HEK293 (cell line): ENCODE measurements at regions not wholly inside any gene's neighbourhood (a gene's known extent, or its start where the extent isn't known, plus 50 kb on each side); places are given as distances from the start of the nearest gene placed in this dataset.

Experiments used
- CTCF ChIA-PET: fragments of 350-600 bp; formaldehyde crosslinking; extraction: SDS; loops from one replicate; lab custom pipeline; 2021; ENCODE audit warnings: antibody characterized with exemption; lab: Yijun Ruan, JAX
- POLR2A ChIA-PET: fragments of 300-600 bp; formaldehyde crosslinking; extraction: SDS; loops from one replicate; lab custom pipeline; 2020; ENCODE audit warnings: antibody characterized with exemption, inconsistent platforms; lab: Yijun Ruan, JAX
- H3K27ac ChIP-seq: fragments of 200-500 bp; sonication (Bioruptor generic); 2 replicates; pipeline ENCODE4 v1.5.1; 2014; ENCODE audit warnings: low read depth, low read length, control low read depth, inconsistent platforms; ENCODE audit errors: extremely low read depth
- H3K36me3 ChIP-seq, 2 experiments: fragments of 200-500 bp in 1 of 2; sonication (Bioruptor generic) in 1 of 2; 1 replicate in 1 of 2; 2 replicates in 1 of 2; pipeline ENCODE4 v1.5.1; 2014 to 2017; ENCODE audit warnings: inconsistent platforms in 2 of 2, low read length in 2 of 2; ENCODE audit not compliant: control insufficient read depth in 2 of 2, insufficient read depth in 1 of 2
- H3K4me1 ChIP-seq: fragments of 200-500 bp; sonication (Bioruptor generic); 2 replicates; pipeline ENCODE4 v1.5.1; 2014; ENCODE audit warnings: mild to moderate bottlenecking, low read length, inconsistent platforms; ENCODE audit not compliant: control insufficient read depth, insufficient read depth
- H3K4me3 ChIP-seq: 2 replicates; pipeline ENCODE4 v1.5.1; 2011; ENCODE audit warnings: low read depth, mild to moderate bottlenecking, control low read depth, low read length, moderate library complexity
- H3K9me3 ChIP-seq: fragments of 200-500 bp; sonication (Bioruptor generic); 2 replicates; pipeline ENCODE4 v1.5.1; 2014; ENCODE audit warnings: low read depth, low read length, inconsistent platforms; ENCODE audit not compliant: control insufficient read depth, insufficient read depth
- GLIS1 ChIP-seq: fragments of 450-650 bp; formaldehyde crosslinking; IDR thresholded peaks from 2 replicates; pipeline ENCODE4 v1.5.1; 2016; ENCODE audit warnings: missing biosample characterization, missing genetic modification characterization
- GLIS2 ChIP-seq: fragments of 450-650 bp; formaldehyde crosslinking; IDR thresholded peaks from 2 replicates; pipeline ENCODE4 v1.5.1; 2016; ENCODE audit warnings: missing biosample characterization, missing genetic modification characterization
- HOXD13 ChIP-seq: sonication (generic); formaldehyde crosslinking; IDR thresholded peaks from 2 replicates; pipeline ENCODE4 v1.8.0; 2022; ENCODE audit warnings: missing genetic modification reagents, borderline replicate concordance
- IKZF3 ChIP-seq: fragments of 450-650 bp; IDR thresholded peaks from 2 replicates; pipeline ENCODE4 v1.5.0; 2018; ENCODE audit warnings: missing biosample characterization, mild to moderate bottlenecking, missing genetic modification characterization, moderate library complexity
- SCRT1 ChIP-seq: fragments of 450-650 bp; formaldehyde crosslinking; IDR thresholded peaks from 2 replicates; pipeline ENCODE4 v1.5.1; 2016; ENCODE audit warnings: missing biosample characterization, missing genetic modification characterization, borderline replicate concordance
- TRIM28 ChIP-seq: IDR thresholded peaks from 2 replicates; pipeline ENCODE4 v1.6.1; 2011; ENCODE audit warnings: low read length, control low read depth, borderline replicate concordance
- ZBTB21 ChIP-seq: fragments of 450-650 bp; formaldehyde crosslinking; IDR thresholded peaks from 2 replicates; pipeline ENCODE4 v1.5.1; 2017; ENCODE audit warnings: missing biosample characterization, missing genetic modification characterization
- ZBTB7A ChIP-seq: fragments of 450-650 bp; formaldehyde crosslinking; IDR thresholded peaks from 2 replicates; pipeline ENCODE4 v1.5.1; 2016; ENCODE audit warnings: low read depth, missing biosample characterization, missing genetic modification characterization
- ZIC2 ChIP-seq: fragments of 450-650 bp; formaldehyde crosslinking; IDR thresholded peaks from 2 replicates; pipeline ENCODE4 v1.5.1; 2016; ENCODE audit warnings: missing biosample characterization, missing genetic modification characterization
- ZNF112 ChIP-seq: fragments of 450-650 bp; formaldehyde crosslinking; IDR thresholded peaks from 2 replicates; pipeline ENCODE4 v1.5.0; 2017; ENCODE audit warnings: missing biosample characterization, missing genetic modification characterization
- ZNF175 ChIP-seq: fragments of 450-650 bp; formaldehyde crosslinking; IDR thresholded peaks from 2 replicates; pipeline ENCODE4 v1.5.1; 2016; ENCODE audit warnings: missing biosample characterization, missing genetic modification characterization
- ZNF211 ChIP-seq: fragments of 450-650 bp; formaldehyde crosslinking; IDR thresholded peaks from 2 replicates; pipeline ENCODE4 v1.5.1; 2016; ENCODE audit warnings: low read depth, missing biosample characterization, missing genetic modification characterization
- ZNF223 ChIP-seq: fragments of 450-650 bp; formaldehyde crosslinking; IDR thresholded peaks from 2 replicates; pipeline ENCODE4 v1.5.1; 2016; ENCODE audit warnings: missing biosample characterization, missing genetic modification characterization
- ZNF596 ChIP-seq: fragments of 450-650 bp; IDR thresholded peaks from 2 replicates; pipeline ENCODE4 v1.5.0; 2018; ENCODE audit warnings: missing biosample characterization, mild to moderate bottlenecking, missing genetic modification characterization, moderate library complexity
- TF ChIP-seq, protein P1 (sequence below): fragments of 450-650 bp; formaldehyde crosslinking; IDR thresholded peaks from 2 replicates; pipeline ENCODE4 v1.5.1; 2016; ENCODE audit warnings: missing biosample characterization, missing genetic modification characterization
- TF ChIP-seq, protein P2 (sequence below): fragments of 450-650 bp; formaldehyde crosslinking; IDR thresholded peaks from 2 replicates; pipeline ENCODE4 v1.5.1; 2016; ENCODE audit warnings: missing biosample characterization, missing genetic modification characterization
- TF ChIP-seq, protein P3 (sequence below): fragments of 450-650 bp; formaldehyde crosslinking; IDR thresholded peaks from 2 replicates; pipeline ENCODE4 v1.5.1; 2016; ENCODE audit warnings: missing biosample characterization, missing genetic modification characterization, borderline replicate concordance
- TF ChIP-seq, protein P4 (sequence below): fragments of 450-650 bp; formaldehyde crosslinking; IDR thresholded peaks from 2 replicates; pipeline ENCODE4 v1.5.1; 2016; ENCODE audit warnings: missing biosample characterization, missing genetic modification characterization
- TF ChIP-seq, protein P5 (sequence below): fragments of 450-650 bp; formaldehyde crosslinking; IDR thresholded peaks from 2 replicates; pipeline ENCODE4 v1.5.1; 2016; ENCODE audit warnings: missing biosample characterization, missing genetic modification characterization

DNA sequence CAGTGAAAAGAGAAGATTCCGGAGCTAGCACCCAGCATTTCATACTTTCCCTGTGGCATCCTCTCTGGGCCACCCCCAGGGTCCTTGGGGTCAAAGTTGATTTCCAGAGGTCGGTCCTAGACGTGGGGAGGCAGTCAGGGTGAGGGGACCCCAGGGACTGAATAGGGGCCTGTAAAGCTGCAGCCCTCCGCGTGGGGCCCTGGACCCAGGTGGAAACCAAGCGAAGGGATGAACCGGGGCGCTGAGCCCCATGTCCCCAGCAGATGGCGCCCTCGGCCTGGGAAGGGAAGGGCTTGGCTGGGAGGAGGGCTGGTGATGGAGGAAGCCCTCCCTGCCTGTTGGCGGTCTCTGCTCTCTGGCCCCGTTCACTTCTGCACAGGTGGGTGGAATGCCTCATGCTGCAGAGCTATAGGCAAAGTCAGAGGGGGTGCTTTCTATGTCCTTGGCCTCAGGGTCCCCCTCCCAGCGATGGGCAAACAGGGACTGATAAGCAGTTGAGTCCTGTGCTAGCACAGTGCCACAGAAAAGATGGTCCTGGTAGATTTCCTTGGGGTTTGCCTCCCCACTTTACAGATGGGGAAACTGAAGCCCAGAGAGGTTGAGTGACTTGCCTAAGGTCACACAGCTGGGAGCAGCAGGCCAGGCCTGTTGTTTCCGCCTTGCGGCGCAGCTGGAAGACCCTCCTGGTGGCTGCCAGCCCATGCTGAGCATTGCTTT, 163.4 kb upstream of the CIBAR2 start (continued):
- TF ChIP-seq, protein P1, sequence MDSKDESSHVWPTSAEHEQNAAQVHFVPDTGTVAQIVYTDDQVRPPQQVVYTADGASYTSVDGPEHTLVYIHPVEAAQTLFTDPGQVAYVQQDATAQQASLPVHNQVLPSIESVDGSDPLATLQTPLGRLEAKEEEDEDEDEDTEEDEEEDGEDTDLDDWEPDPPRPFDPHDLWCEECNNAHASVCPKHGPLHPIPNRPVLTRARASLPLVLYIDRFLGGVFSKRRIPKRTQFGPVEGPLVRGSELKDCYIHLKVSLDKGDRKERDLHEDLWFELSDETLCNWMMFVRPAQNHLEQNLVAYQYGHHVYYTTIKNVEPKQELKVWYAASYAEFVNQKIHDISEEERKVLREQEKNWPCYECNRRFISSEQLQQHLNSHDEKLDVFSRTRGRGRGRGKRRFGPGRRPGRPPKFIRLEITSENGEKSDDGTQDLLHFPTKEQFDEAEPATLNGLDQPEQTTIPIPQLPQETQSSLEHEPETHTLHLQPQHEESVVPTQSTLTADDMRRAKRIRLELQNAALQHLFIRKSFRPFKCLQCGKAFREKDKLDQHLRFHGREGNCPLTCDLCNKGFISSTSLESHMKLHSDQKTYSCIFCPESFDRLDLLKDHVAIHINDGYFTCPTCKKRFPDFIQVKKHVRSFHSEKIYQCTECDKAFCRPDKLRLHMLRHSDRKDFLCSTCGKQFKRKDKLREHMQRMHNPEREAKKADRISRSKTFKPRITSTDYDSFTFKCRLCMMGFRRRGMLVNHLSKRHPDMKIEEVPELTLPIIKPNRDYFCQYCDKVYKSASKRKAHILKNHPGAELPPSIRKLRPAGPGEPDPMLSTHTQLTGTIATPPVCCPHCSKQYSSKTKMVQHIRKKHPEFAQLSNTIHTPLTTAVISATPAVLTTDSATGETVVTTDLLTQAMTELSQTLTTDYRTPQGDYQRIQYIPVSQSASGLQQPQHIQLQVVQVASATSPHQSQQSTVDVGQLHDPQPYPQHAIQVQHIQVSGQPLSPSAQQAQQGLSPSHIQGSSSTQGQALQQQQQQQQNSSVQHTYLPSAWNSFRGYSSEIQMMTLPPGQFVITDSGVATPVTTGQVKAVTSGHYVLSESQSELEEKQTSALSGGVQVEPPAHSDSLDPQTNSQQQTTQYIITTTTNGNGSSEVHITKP (tag by site-specific recombination): 0 out of 2 replicates have a peak, but pooled peaks have one; percentile 11
- TF ChIP-seq GLIS1 (tag by site-specific recombination): peak; percentile 20; the same call in 1 of the 2 replicates
- TF ChIP-seq, protein P2, sequence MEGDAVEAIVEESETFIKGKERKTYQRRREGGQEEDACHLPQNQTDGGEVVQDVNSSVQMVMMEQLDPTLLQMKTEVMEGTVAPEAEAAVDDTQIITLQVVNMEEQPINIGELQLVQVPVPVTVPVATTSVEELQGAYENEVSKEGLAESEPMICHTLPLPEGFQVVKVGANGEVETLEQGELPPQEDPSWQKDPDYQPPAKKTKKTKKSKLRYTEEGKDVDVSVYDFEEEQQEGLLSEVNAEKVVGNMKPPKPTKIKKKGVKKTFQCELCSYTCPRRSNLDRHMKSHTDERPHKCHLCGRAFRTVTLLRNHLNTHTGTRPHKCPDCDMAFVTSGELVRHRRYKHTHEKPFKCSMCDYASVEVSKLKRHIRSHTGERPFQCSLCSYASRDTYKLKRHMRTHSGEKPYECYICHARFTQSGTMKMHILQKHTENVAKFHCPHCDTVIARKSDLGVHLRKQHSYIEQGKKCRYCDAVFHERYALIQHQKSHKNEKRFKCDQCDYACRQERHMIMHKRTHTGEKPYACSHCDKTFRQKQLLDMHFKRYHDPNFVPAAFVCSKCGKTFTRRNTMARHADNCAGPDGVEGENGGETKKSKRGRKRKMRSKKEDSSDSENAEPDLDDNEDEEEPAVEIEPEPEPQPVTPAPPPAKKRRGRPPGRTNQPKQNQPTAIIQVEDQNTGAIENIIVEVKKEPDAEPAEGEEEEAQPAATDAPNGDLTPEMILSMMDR: peak; percentile 90
- peak; percentile 35; the same call in 1 of the 2 replicates for TF ChIP-seq GLIS2
- TF ChIP-seq ZIC2 (tag by site-specific recombination): 0 out of 2 replicates have a peak, but pooled peaks have one; percentile 10

DNA sequence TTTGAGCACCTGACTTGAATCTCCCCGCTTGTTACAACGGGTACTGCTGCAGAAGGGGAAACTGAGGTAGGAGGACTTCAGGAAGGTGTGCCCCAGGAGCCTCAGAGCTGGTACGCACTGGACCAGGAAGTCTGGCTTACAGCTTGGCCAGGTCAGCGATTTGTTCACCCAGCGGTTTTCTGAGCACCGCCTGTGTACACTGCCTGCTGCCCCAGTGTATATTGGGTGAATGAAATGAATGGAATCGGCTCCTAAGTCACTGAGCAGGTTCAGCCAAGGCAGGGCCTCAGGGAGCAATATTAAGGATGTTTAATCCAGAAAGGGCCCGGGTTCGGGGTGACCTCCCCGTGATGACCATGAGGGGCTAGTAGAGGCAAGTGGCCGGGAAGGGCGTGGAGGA, 164.0 kb upstream of the CIBAR2 start:
- POLR2A ChIA-PET: interaction anchor here (0.6 kb wide), 1 partner anchor 9 kb away, joined by 3 read pairs; no protein-coding TSS in a partner anchor

More for the DNA sequence above, 164.0 kb upstream of the CIBAR2 start:
- Histone ChIP-seq H3K9me3 (no peaks in the 10 kb centered on the region), H3K36me3 (no peaks in the 10 kb centered on the region), H3K4me1 (no peaks in the 10 kb centered on the region), H3K27ac (no peak overlapping the region), H3K4me3 (no peak overlapping the region)
- TF ChIP-seq, protein P3, sequence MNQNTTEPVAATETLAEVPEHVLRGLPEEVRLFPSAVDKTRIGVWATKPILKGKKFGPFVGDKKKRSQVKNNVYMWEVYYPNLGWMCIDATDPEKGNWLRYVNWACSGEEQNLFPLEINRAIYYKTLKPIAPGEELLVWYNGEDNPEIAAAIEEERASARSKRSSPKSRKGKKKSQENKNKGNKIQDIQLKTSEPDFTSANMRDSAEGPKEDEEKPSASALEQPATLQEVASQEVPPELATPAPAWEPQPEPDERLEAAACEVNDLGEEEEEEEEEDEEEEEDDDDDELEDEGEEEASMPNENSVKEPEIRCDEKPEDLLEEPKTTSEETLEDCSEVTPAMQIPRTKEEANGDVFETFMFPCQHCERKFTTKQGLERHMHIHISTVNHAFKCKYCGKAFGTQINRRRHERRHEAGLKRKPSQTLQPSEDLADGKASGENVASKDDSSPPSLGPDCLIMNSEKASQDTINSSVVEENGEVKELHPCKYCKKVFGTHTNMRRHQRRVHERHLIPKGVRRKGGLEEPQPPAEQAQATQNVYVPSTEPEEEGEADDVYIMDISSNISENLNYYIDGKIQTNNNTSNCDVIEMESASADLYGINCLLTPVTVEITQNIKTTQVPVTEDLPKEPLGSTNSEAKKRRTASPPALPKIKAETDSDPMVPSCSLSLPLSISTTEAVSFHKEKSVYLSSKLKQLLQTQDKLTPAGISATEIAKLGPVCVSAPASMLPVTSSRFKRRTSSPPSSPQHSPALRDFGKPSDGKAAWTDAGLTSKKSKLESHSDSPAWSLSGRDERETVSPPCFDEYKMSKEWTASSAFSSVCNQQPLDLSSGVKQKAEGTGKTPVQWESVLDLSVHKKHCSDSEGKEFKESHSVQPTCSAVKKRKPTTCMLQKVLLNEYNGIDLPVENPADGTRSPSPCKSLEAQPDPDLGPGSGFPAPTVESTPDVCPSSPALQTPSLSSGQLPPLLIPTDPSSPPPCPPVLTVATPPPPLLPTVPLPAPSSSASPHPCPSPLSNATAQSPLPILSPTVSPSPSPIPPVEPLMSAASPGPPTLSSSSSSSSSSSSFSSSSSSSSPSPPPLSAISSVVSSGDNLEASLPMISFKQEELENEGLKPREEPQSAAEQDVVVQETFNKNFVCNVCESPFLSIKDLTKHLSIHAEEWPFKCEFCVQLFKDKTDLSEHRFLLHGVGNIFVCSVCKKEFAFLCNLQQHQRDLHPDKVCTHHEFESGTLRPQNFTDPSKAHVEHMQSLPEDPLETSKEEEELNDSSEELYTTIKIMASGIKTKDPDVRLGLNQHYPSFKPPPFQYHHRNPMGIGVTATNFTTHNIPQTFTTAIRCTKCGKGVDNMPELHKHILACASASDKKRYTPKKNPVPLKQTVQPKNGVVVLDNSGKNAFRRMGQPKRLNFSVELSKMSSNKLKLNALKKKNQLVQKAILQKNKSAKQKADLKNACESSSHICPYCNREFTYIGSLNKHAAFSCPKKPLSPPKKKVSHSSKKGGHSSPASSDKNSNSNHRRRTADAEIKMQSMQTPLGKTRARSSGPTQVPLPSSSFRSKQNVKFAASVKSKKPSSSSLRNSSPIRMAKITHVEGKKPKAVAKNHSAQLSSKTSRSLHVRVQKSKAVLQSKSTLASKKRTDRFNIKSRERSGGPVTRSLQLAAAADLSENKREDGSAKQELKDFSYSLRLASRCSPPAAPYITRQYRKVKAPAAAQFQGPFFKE: no peak
- TF ChIP-seq ZIC2 (tag by site-specific recombination) (no peak), HOXD13 (no peak), TRIM28 (no peak), IKZF3 (tag by site-specific recombination) (no peak), ZNF175 (no peak), ZBTB21 (tag by site-specific recombination) (no peak), ZNF596 (tag by site-specific recombination) (no peak), ZNF223 (tag by site-specific recombination) (no peak), ZNF211 (tag by site-specific recombination) (no peak), SCRT1 (tag by site-specific recombination) (no peak), ZBTB7A (tag by site-specific recombination) (no peak), ZNF112 (tag by site-specific recombination) (no peak)
- TF ChIP-seq, protein P4, sequence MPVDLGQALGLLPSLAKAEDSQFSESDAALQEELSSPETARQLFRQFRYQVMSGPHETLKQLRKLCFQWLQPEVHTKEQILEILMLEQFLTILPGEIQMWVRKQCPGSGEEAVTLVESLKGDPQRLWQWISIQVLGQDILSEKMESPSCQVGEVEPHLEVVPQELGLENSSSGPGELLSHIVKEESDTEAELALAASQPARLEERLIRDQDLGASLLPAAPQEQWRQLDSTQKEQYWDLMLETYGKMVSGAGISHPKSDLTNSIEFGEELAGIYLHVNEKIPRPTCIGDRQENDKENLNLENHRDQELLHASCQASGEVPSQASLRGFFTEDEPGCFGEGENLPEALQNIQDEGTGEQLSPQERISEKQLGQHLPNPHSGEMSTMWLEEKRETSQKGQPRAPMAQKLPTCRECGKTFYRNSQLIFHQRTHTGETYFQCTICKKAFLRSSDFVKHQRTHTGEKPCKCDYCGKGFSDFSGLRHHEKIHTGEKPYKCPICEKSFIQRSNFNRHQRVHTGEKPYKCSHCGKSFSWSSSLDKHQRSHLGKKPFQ (tag by site-specific recombination): no peak
- TF ChIP-seq, protein P5, sequence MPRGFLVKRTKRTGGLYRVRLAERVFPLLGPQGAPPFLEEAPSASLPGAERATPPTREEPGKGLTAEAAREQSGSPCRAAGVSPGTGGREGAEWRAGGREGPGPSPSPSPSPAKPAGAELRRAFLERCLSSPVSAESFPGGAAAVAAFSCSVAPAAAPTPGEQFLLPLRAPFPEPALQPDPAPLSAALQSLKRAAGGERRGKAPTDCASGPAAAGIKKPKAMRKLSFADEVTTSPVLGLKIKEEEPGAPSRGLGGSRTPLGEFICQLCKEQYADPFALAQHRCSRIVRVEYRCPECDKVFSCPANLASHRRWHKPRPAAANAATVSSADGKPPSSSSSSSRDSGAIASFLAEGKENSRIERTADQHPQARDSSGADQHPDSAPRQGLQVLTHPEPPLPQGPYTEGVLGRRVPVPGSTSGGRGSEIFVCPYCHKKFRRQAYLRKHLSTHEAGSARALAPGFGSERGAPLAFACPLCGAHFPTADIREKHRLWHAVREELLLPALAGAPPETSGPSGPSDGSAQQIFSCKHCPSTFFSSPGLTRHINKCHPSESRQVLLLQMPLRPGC: no peak
- CTCF ChIA-PET: interaction anchor here (0.6 to 3.0 kb wide), 18 partner anchors 10 to 525 kb away, joined by 3 to 27 read pairs (median 4); no protein-coding TSS in a partner anchor
